GM12878 (cell line): ENCODE measurements at regions not wholly inside any gene's neighbourhood (a gene's known extent, or its start where the extent isn't known, plus 50 kb on each side); places are given as distances from the start of the nearest gene placed in this dataset.
"Not testable (repeated sequence)": the region's sequence is repeated elsewhere in the genome, so short reads cannot be mapped to it uniquely, and the experiment has no call there.

Source experiments
- ATAC-seq: fragments of 200-7000 bp; cut with Tn5 transposase; 3 replicates; pipeline ENCODE4 v1.9.1; 2020; ENCODE audit warnings: mild to moderate bottlenecking, moderate library complexity
- BruUV-seq: library from RNA; stranded (reverse); fragments of 400-500 nt; replicated peaks from 2 replicates; lab custom pipeline; 2021; lab: Mats Ljungman, UMichigan
- CTCF ChIA-PET: fragments of 300-600 bp; sonication (Branson Sonifier 250); formaldehyde crosslinking; extraction: SDS; loops from one replicate; lab custom pipeline; 2021; ENCODE audit warnings: inconsistent platforms; lab: Yijun Ruan, JAX
- POLR2A ChIA-PET: fragments of 350-600 bp; formaldehyde crosslinking; extraction: SDS; loops from one replicate; lab custom pipeline; 2021; ENCODE audit warnings: inconsistent platforms; lab: Charles Lee
- RAD21 ChIA-PET: fragments of 300-600 bp; sonication (Branson Sonifier 250); formaldehyde crosslinking; loops from one replicate; lab custom pipeline; 2023; ENCODE audit warnings: antibody characterized with exemption; ENCODE audit not compliant: unreplicated experiment; lab: Charles Lee
- SMC1A ChIA-PET: fragments of 300-600 bp; sonication (Branson Sonifier 250); formaldehyde crosslinking; loops from one replicate; lab custom pipeline; 2023; ENCODE audit not compliant: unreplicated experiment, uncharacterized antibody; lab: Charles Lee
- DNase-seq: peaks from one replicate; pipeline ENCODE4 v3.0.0-alpha.2; 2011; ENCODE audit warnings: low read depth, low spot score
- FAIRE-seq: peaks from 3 replicates; lab custom pipeline; 2011; peaks lifted over from hg19 to GRCh38; lab: Jason Lieb, UNC
- H2AFZ ChIP-seq: 2 replicates; pipeline ENCODE4 v1.6.0; 2011; ENCODE audit warnings: low read depth, low read length, control low read depth; ENCODE audit not compliant: control insufficient read depth
- H3K27ac ChIP-seq: 2 replicates; pipeline ENCODE4 v1.5.1; 2011; ENCODE audit warnings: control low read depth; ENCODE audit not compliant: control insufficient read depth, insufficient read depth
- H3K27me3 ChIP-seq, 2 experiments: replicated peaks in 1 of 2; 2 replicates each; pipeline versions ENCODE4 v1.6.0 to v1.6.1; 2011; ENCODE audit warnings: low read length in 1 of 2; ENCODE audit not compliant: control insufficient read depth in 2 of 2, insufficient read depth in 2 of 2
- H3K36me3 ChIP-seq, 2 experiments: 2 replicates each; pipeline ENCODE4 v1.5.1; 2011; ENCODE audit warnings: low read length in 1 of 2; ENCODE audit not compliant: control insufficient read depth in 2 of 2, insufficient read depth in 2 of 2
- H3K4me1 ChIP-seq: 2 replicates; pipeline ENCODE4 v1.6.1; 2011; ENCODE audit warnings: mild to moderate bottlenecking, low read length, moderate library complexity, mixed read lengths; ENCODE audit not compliant: control insufficient read depth, insufficient read depth
- H3K4me2 ChIP-seq: 2 replicates; pipeline ENCODE4 v1.6.0; 2011; ENCODE audit warnings: control low read depth; ENCODE audit not compliant: control insufficient read depth, insufficient read depth
- H3K4me3 ChIP-seq: fragments of 200-600 bp; sonication (generic); 2 replicates; pipeline ENCODE4 v1.5.1; 2016
- H3K79me2 ChIP-seq: 2 replicates; pipeline ENCODE4 v1.6.0; 2011; ENCODE audit warnings: low read length; ENCODE audit not compliant: control insufficient read depth, insufficient read depth
- H3K9ac ChIP-seq: 2 replicates; pipeline ENCODE4 v1.8.0; 2011; ENCODE audit warnings: low read length, control low read depth, mixed read lengths; ENCODE audit not compliant: control insufficient read depth, insufficient read depth
- H3K9me3 ChIP-seq: replicated peaks from 3 replicates; pipeline ENCODE4 v1.5.1; 2011; ENCODE audit warnings: mild to moderate bottlenecking, low read length; ENCODE audit not compliant: control insufficient read depth, insufficient read depth
- H4K20me1 ChIP-seq: 2 replicates; pipeline ENCODE4 v1.6.0; 2011; ENCODE audit not compliant: control insufficient read depth, insufficient read depth
- BACH1 ChIP-seq: fragments of 450-650 bp; IDR thresholded peaks from 2 replicates; pipeline ENCODE4 v1.6.1; 2017; ENCODE audit warnings: mild to moderate bottlenecking, borderline replicate concordance
- CBX3 ChIP-seq: fragments of 200-600 bp; sonication (generic); IDR thresholded peaks from 2 replicates; pipeline ENCODE4 v1.6.1; 2016; ENCODE audit warnings: low read depth, borderline replicate concordance
- CREB1 ChIP-seq: IDR thresholded peaks from 2 replicates; pipeline ENCODE4 v1.6.1; 2012; ENCODE audit warnings: low read depth, mild to moderate bottlenecking, inconsistent platforms
- EP300 ChIP-seq, 2 experiments: fragments of 150-350 bp in 1 of 2; IDR thresholded peaks; 2 replicates each; pipeline ENCODE4 v1.6.1; 2011 to 2012; ENCODE audit warnings: low read depth in 2 of 2, low read length in 2 of 2, borderline replicate concordance in 1 of 2, improper control_type of control experiment in 1 of 2, inconsistent platforms in 1 of 2; ENCODE audit not compliant: control insufficient read depth in 1 of 2
- KDM1A ChIP-seq: fragments of 200-600 bp; sonication (generic); IDR thresholded peaks from 2 replicates; pipeline ENCODE4 v1.6.1; 2016; ENCODE audit warnings: borderline replicate concordance
- MTA3 ChIP-seq: IDR thresholded peaks from 2 replicates; pipeline ENCODE4 v1.6.1; 2012; ENCODE audit warnings: low read length, inconsistent platforms, borderline replicate concordance
- MYB ChIP-seq: fragments of 150-350 bp; IDR thresholded peaks from 2 replicates; pipeline ENCODE4 v1.6.1; 2014; ENCODE audit warnings: mild to moderate bottlenecking, low read depth, low read length, borderline replicate concordance
- TCF3 ChIP-seq: IDR thresholded peaks from 2 replicates; pipeline ENCODE4 v1.6.1; 2012; ENCODE audit warnings: low read depth, mild to moderate bottlenecking, low read length, borderline replicate concordance; ENCODE audit not compliant: insufficient read depth
- ZSCAN29 ChIP-seq: fragments of 450-650 bp; IDR thresholded peaks from 2 replicates; pipeline ENCODE4 v1.6.1; 2017; ENCODE audit warnings: mild to moderate bottlenecking, moderate library complexity
- WGBS: methylation state at CpG from one replicate; pipeline ENCODE4 v1.1.6; 2016; ENCODE audit warnings: low lambda C conversion rate; ENCODE audit not compliant: insufficient replicate concordance, insufficient coverage; ENCODE audit errors: missing lambda C conversion rate; 5-methylcytosine and 5-hydroxymethylcytosine counted together
- in situ Hi-C: fragments of 300-500 bp; cut with MboI; formaldehyde crosslinking; loops from 9 replicates; pipeline ENCODE4 v1.14.3; 2018; ENCODE audit warnings: mixed read lengths
- intact Hi-C: fragments of 100-400 bp; cut with micrococcal nuclease; formaldehyde crosslinking; loops from one replicate; pipeline ENCODE4 v1.14.2; 2022; ENCODE audit not compliant: unreplicated experiment

- POLR2A ChIA-PET = no interaction called here
- 60% methylated on average over 5 of the region's 18 CpGs for WGBS
- RAD21 ChIA-PET = no interaction called here
- SMC1A ChIA-PET = no interaction called here
- ATAC-seq = no peak; the same call in 2 of the 3 replicates
- TF ChIP-seq EP300 (IDR thresholded peaks at IDR 0.05; ENCODE audit: borderline replicate concordance in 1 of 2, control insufficient read depth in 1 of 2, low read depth in 2 of 2, low read length in 2 of 2) (no peak), KDM1A (no peak), CREB1 (no peak), TCF3 (no peak), BACH1 (no peak), MYB (no peak), MTA3 (no peak), ZSCAN29 (no peak), CBX3 (no peak)
- Histone ChIP-seq H3K36me3 (no peaks in the 10 kb centered on the region), H3K4me3 (no peak overlapping the region), H3K27ac (no peak overlapping the region), H2AFZ (no peak overlapping the region), H3K4me1 (no peaks in the 10 kb centered on the region), H4K20me1 (no peaks in the 10 kb centered on the region), H3K79me2 (no peaks in the 10 kb centered on the region), H3K4me2 (no peak overlapping the region), H3K9me3 (no peaks in the 10 kb centered on the region; the same call in 2 of the 3 replicates), H3K9ac (no peak overlapping the region), H3K27me3 (no peaks in the 10 kb centered on the region; a peak in 1 of 4 replicates)
- CTCF ChIA-PET = no interaction called here
- in situ Hi-C loops = loop anchor here (5.0 kb wide), 1 partner anchor 144 kb away; no protein-coding TSS in a partner anchor
- FAIRE-seq = no peak
- BruUV-seq = no TSS peak
- intact Hi-C loops = no loop called here
- no peak for DNase-seq
Measured at GRCh38 chr14:105760691-105761344, 234.4 kb downstream of the TMEM121 start.

GRCh38 chr14:105761345-105761740, 235.0 kb downstream of the TMEM121 start:
- H3K79me2 ChIP-seq, RAD21 ChIA-PET, H3K27me3 ChIP-seq, ATAC-seq, BruUV-seq, H3K9ac ChIP-seq, H3K36me3 ChIP-seq, H3K4me2 ChIP-seq, FAIRE-seq, POLR2A ChIA-PET, SMC1A ChIA-PET, H3K4me3 ChIP-seq, H2AFZ ChIP-seq, DNase-seq, H4K20me1 ChIP-seq, CTCF ChIA-PET, intact Hi-C loops, H3K27ac ChIP-seq, H3K4me1 ChIP-seq, H3K9me3 ChIP-seq: not testable (repeated sequence)
- WGBS = no CpG with 5 or more reads among the region's 5 CpGs
- in situ Hi-C loops = loop anchor here (5.0 kb wide), 1 partner anchor 144 kb away; no protein-coding TSS in a partner anchor
